SU-DHL-6 (cell line): ENCODE measurements at regions not wholly inside any gene's neighbourhood (a gene's known extent, or its start where the extent isn't known, plus 50 kb on each side); places are given as distances from the start of the nearest gene placed in this dataset.

Experiments
- H2AFZ ChIP-seq: fragments of 200-600 bp; sonication (generic); 2 replicates; pipeline ENCODE4 v1.6.1; 2014; ENCODE audit warnings: low read depth, mild to moderate bottlenecking, moderate library complexity, mixed read lengths, antibody characterized with exemption, low read length; ENCODE audit not compliant: severe bottlenecking
- H3F3A ChIP-seq: fragments of 200-600 bp; shearing (Covaris generic); 2 replicates; pipeline ENCODE4 v1.6.0; 2016; ENCODE audit warnings: antibody characterized with exemption, mild to moderate bottlenecking; ENCODE audit not compliant: insufficient read depth
- H3K27ac ChIP-seq: fragments of 200-600 bp; sonication (generic); 2 replicates; pipeline ENCODE4 v1.5.1; 2016; ENCODE audit warnings: low read depth, mild to moderate bottlenecking, low read length, moderate library complexity, mixed read lengths
- H3K27me3 ChIP-seq: fragments of 200-600 bp; sonication (generic), shearing (Covaris generic); 2 replicates; pipeline ENCODE4 v1.6.0; 2014; ENCODE audit warnings: mild to moderate bottlenecking, low read length
- H3K36me3 ChIP-seq: fragments of 200-600 bp; sonication (generic); 2 replicates; pipeline ENCODE4 v1.6.1; 2014; ENCODE audit warnings: mild to moderate bottlenecking, low read length, mixed read lengths
- H3K4me2 ChIP-seq: fragments of 300-600, 200-600 bp; shearing (Covaris generic), sonication (generic); 2 replicates; pipeline ENCODE4 v1.6.0; 2014; ENCODE audit warnings: low read length, low read depth, mild to moderate bottlenecking; ENCODE audit not compliant: poor library complexity, severe bottlenecking
- H3K4me3 ChIP-seq: fragments of 200-600 bp; sonication (generic); 2 replicates; pipeline ENCODE4 v1.5.1; 2014; ENCODE audit warnings: antibody characterized with exemption, low read length, mild to moderate bottlenecking, mixed read lengths; ENCODE audit not compliant: insufficient read depth, poor library complexity, severe bottlenecking
- H3K79me2 ChIP-seq: fragments of 200-600 bp; sonication (generic); 2 replicates; pipeline ENCODE4 v1.6.1; 2014; ENCODE audit warnings: mild to moderate bottlenecking, low read length, moderate library complexity; ENCODE audit not compliant: insufficient read depth
- H3K9ac ChIP-seq: fragments of 200-600 bp; sonication (generic); 2 replicates; pipeline ENCODE4 v1.7.0; 2014; ENCODE audit warnings: mild to moderate bottlenecking, low read length
- H3K9me2 ChIP-seq: fragments of 200-600 bp; sonication (generic); replicated peaks from 2 replicates; pipeline ENCODE4 v1.6.1; 2014; ENCODE audit warnings: low read length; ENCODE audit not compliant: insufficient read depth
- H3K9me3 ChIP-seq: fragments of 200-600 bp; sonication (generic); 2 replicates; pipeline ENCODE4 v1.6.1; 2014; ENCODE audit warnings: low read length, mixed read lengths; ENCODE audit not compliant: insufficient read depth
- H4K20me1 ChIP-seq: fragments of 200-600 bp; sonication (generic); 2 replicates; pipeline ENCODE4 v1.6.1; 2014; ENCODE audit warnings: low read depth, mild to moderate bottlenecking, antibody characterized with exemption, low read length, moderate library complexity, mixed read lengths
- CTCF ChIP-seq: fragments of 200-600 bp; sonication (generic); IDR thresholded peaks from one replicate; pipeline ENCODE4 v1.5.1; 2017; ENCODE audit warnings: antibody characterized with exemption, mild to moderate bottlenecking, low read length, moderate library complexity; ENCODE audit not compliant: insufficient read depth, poor library complexity, severe bottlenecking
- EZH2phosphoT487 ChIP-seq: fragments of 200-600 bp; sonication (generic), shearing (Covaris generic); conservative IDR thresholded peaks from 2 replicates; pipeline ENCODE4 v1.6.1; 2018; ENCODE audit warnings: mild to moderate bottlenecking, antibody characterized with exemption, low read length, moderate library complexity, mixed read lengths

DNA sequence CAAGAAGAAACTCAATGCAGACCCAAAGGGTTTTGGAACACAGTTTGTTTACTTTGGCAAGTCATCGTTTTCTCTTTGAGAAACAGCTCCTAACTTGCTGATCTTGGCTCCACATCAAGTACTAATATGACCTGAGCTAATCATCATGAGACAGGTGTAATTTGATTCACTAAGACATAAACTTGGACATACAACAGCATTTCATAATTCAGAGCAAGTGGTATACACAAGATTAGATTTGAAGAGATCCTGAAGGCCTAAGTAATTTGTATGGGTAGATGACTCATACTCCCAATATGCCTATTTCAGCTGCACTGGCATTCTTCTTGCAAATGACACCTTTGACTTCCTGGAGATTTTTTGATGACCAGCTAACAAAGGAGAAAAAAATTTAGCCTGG is 1521.7 kb downstream of the RPA4 start:
- Histone ChIP-seq H3K79me2 (no peaks in the 10 kb centered on the region), H3K4me3 (no peak overlapping the region), H3K27me3 (no peaks in the 10 kb centered on the region), H3F3A (no peaks in the 10 kb centered on the region), H3K9me3 (no peaks in the 10 kb centered on the region), H3K27ac (no peak overlapping the region), H3K4me2 (no peak overlapping the region), H3K9ac (no peak overlapping the region), H2AFZ (no peak overlapping the region), H3K9me2 (no peaks in the 10 kb centered on the region), H3K36me3 (no peaks in the 10 kb centered on the region), H4K20me1 (no peaks in the 10 kb centered on the region)
- TF ChIP-seq EZH2phosphoT487 = no peak
- no peak for TF ChIP-seq CTCF

- H2AFZ ChIP-seq = no peak overlapping the region
- H3K4me2 ChIP-seq = no peak overlapping the region
- no peaks in the 10 kb centered on the region for H3K79me2 ChIP-seq
- H3F3A ChIP-seq = no peaks in the 10 kb centered on the region
- H3K27ac ChIP-seq = no peak overlapping the region
- H3K9me3 ChIP-seq = no peaks in the 10 kb centered on the region
- no peak for TF ChIP-seq EZH2phosphoT487
- TF ChIP-seq CTCF = no peak
- no peaks in the 10 kb centered on the region for H3K27me3 ChIP-seq
- H3K36me3 ChIP-seq = no peaks in the 10 kb centered on the region
- no peak overlapping the region for H3K4me3 ChIP-seq
- no peak overlapping the region for H3K9ac ChIP-seq
- no peaks in the 10 kb centered on the region for H4K20me1 ChIP-seq
- no peaks in the 10 kb centered on the region for H3K9me2 ChIP-seq
Measured at GRCh38 chrX:98407584-98407983, 1523.9 kb downstream of the RPA4 start.

DNA sequence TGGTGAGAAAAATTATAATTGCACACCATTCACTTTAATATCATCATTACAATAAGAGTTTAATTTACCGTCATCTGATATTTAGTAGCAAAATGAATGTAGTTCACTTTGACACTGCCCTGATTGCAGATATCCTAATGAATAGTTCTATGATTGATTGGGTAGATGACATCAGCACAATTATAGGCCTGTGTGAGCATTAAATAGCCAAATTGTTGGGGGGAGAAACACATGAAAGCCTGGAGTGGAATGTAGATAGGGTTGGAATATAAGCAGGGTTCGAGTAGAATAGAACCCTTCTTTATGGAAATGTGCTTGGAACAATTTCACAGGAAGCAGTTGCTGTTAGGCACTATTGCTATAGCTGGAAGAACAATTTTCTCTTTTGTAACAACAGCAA is 1526.2 kb downstream of the RPA4 start:
- H3K4me2 ChIP-seq = no peak overlapping the region
- no peaks in the 10 kb centered on the region for H3K27me3 ChIP-seq
- H3K27ac ChIP-seq = no peak overlapping the region
- H3K9me3 ChIP-seq = no peaks in the 10 kb centered on the region
- no peak overlapping the region for H3K4me3 ChIP-seq
- no peaks in the 10 kb centered on the region for H3K9me2 ChIP-seq
- H3K79me2 ChIP-seq = no peaks in the 10 kb centered on the region
- no peaks in the 10 kb centered on the region for H3F3A ChIP-seq
- H4K20me1 ChIP-seq = no peaks in the 10 kb centered on the region
- no peaks in the 10 kb centered on the region for H3K36me3 ChIP-seq
- TF ChIP-seq EZH2phosphoT487 = no peak
- no peak for TF ChIP-seq CTCF
- H3K9ac ChIP-seq = no peak overlapping the region
- no peak overlapping the region for H2AFZ ChIP-seq

DNA sequence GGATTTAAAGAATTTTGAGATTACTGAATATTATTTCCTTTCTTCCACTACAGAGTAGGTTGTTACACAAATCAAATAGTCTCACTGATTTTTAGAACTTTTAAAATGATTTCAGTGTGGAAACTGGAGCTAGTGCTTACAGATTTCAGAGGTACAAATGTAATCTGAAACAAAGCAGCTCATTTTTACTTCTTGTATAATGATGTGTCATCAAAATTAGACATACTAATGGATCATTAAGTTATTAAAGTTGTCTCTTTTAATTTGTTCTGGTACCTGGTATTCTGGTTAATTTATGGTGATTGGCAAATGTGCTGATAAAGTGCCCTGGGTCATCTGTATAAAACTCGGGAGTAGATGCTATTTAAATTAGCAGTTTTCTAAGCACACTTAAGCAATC is 1528.3 kb downstream of the RPA4 start:
- no peak overlapping the region for H3K4me3 ChIP-seq
- H3K4me2 ChIP-seq = no peak overlapping the region
- no peaks in the 10 kb centered on the region for H4K20me1 ChIP-seq
- TF ChIP-seq CTCF = no peak
- no peak for TF ChIP-seq EZH2phosphoT487
- no peaks in the 10 kb centered on the region for H3K27me3 ChIP-seq
- H3K36me3 ChIP-seq = no peaks in the 10 kb centered on the region
- H3F3A ChIP-seq = no peaks in the 10 kb centered on the region
- H3K79me2 ChIP-seq = no peaks in the 10 kb centered on the region
- no peaks in the 10 kb centered on the region for H3K9me2 ChIP-seq
- no peak overlapping the region for H3K27ac ChIP-seq
- no peak overlapping the region for H2AFZ ChIP-seq
- H3K9ac ChIP-seq = no peak overlapping the region
- H3K9me3 ChIP-seq = no peaks in the 10 kb centered on the region
